Panc1 (cell line): ENCODE measurements at regions not wholly inside any gene's neighbourhood (a gene's known extent, or its start where the extent isn't known, plus 50 kb on each side); places are given as distances from the start of the nearest gene placed in this dataset.

ENCODE experiments used
- ATAC-seq: fragments of 200-7000 bp; cut with Tn5 transposase; 2 replicates; pipeline ENCODE4 v1.9.1; 2020; ENCODE audit warnings: mild to moderate bottlenecking, moderate library complexity
- BruUV-seq: library from RNA; stranded (reverse); fragments of 400-500 nt; replicated peaks from 2 replicates; lab custom pipeline; 2021; lab: Mats Ljungman, UMichigan
- CTCF ChIA-PET: fragments of 300-600 bp; sonication (Branson Sonifier 250); formaldehyde crosslinking; loops from one replicate; lab custom pipeline; 2022; ENCODE audit warnings: antibody characterized with exemption; lab: Charles Lee
- POLR2A ChIA-PET: fragments of 300-600 bp; sonication (Branson Sonifier 250); formaldehyde crosslinking; loops from one replicate; lab custom pipeline; 2022; ENCODE audit warnings: antibody characterized with exemption; lab: Charles Lee
- DNase-seq: peaks from one replicate; pipeline ENCODE4 v3.0.0-alpha.2; 2010; ENCODE audit warnings: low read depth, low spot score
- H3K27ac ChIP-seq: 2 replicates; pipeline ENCODE4 v1.5.1; 2011; ENCODE audit warnings: mild to moderate bottlenecking, low read length, inconsistent platforms
- H3K27me3 ChIP-seq: fragments of 200-500 bp; sonication (Bioruptor generic); 2 replicates; pipeline ENCODE4 v1.6.0; 2014; ENCODE audit warnings: low read length, inconsistent platforms; ENCODE audit not compliant: control insufficient read depth, insufficient read depth
- H3K36me3 ChIP-seq: fragments of 200-500 bp; sonication (Bioruptor generic); 2 replicates; pipeline ENCODE4 v1.5.1; 2014; ENCODE audit warnings: inconsistent platforms, mild to moderate bottlenecking, low read length, moderate library complexity; ENCODE audit not compliant: control insufficient read depth, insufficient read depth
- H3K4me1 ChIP-seq: 2 replicates; pipeline ENCODE4 v1.5.1; 2011; ENCODE audit warnings: inconsistent platforms, mild to moderate bottlenecking, low read length, moderate library complexity; ENCODE audit not compliant: control insufficient read depth, insufficient read depth
- H3K4me3 ChIP-seq, 2 experiments: 2 replicates each; pipeline ENCODE4 v1.5.1; 2011 to 2012; ENCODE audit warnings: low read depth in 2 of 2, low read length in 2 of 2, mild to moderate bottlenecking in 2 of 2, inconsistent platforms in 1 of 2, moderate library complexity in 1 of 2
- H3K9me3 ChIP-seq: fragments of 200-500 bp; sonication (Bioruptor generic); 2 replicates; pipeline ENCODE4 v1.5.1; 2014; ENCODE audit warnings: low read depth, mild to moderate bottlenecking, inconsistent platforms, low read length, moderate library complexity; ENCODE audit not compliant: control insufficient read depth, insufficient read depth
- POLR2AphosphoS5 ChIP-seq: IDR thresholded peaks from 2 replicates; pipeline ENCODE4 v1.6.1; 2012; ENCODE audit warnings: mild to moderate bottlenecking, low read depth, low read length, moderate library complexity
- SIN3A ChIP-seq: IDR thresholded peaks from 2 replicates; pipeline ENCODE4 v1.6.1; 2012; ENCODE audit warnings: low read depth, mild to moderate bottlenecking, low read length, moderate library complexity, borderline replicate concordance; ENCODE audit not compliant: insufficient read depth
- TCF7L2 ChIP-seq: IDR thresholded peaks from 2 replicates; pipeline ENCODE4 v1.6.1; 2011; ENCODE audit warnings: mild to moderate bottlenecking, low read depth, low read length, inconsistent platforms
- in situ Hi-C: cut with HindIII; loops from 2 replicates; pipeline ENCODE4 v1.10.0; 2016; ENCODE audit warnings: low sequenced_read_pairs, low pct_unique_long_range_greater_than_20kb
- intact Hi-C: fragments of 100-400 bp; cut with micrococcal nuclease; formaldehyde crosslinking; loops from one replicate; pipeline ENCODE4 v1.10.0; 2022; ENCODE audit not compliant: unreplicated experiment
- TF ChIP-seq, protein P1 (sequence below): fragments of 450-650 bp; IDR thresholded peaks from 2 replicates; pipeline ENCODE4 v1.5.1; 2017; ENCODE audit warnings: mild to moderate bottlenecking
- TF ChIP-seq, protein P2 (sequence below), 2 experiments: IDR thresholded peaks; 2 replicates each; pipeline ENCODE4 v1.6.1; 2011 to 2012; ENCODE audit warnings: low read depth in 2 of 2, control low read depth in 1 of 2, low read length in 1 of 2, mild to moderate bottlenecking in 1 of 2, moderate library complexity in 1 of 2; ENCODE audit not compliant: insufficient read depth in 1 of 2

DNA sequence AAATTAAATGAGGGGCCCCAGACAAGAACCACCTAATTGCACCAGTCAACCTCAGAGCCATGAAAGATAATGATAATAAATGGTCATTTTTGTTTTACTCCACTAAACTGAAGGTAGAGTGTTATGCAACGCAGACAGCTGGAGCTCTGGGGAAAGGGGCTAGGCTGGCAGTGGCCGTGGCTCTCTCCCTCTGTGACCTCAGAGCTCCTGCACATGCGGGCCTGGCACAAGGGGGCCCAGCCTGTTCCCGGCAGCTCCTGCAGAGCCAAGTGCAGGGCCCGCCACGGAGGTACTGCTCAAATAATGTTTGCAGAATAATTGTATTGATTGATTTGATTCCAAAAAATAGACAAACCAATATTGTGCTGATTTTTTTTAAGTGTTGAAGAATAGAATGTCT lies 109.5 kb downstream of the SALL1 start:
- Histone ChIP-seq H3K4me1 (no peaks in the 10 kb centered on the region), H3K9me3 (no peaks in the 10 kb centered on the region), H3K27me3 (no peaks in the 10 kb centered on the region), H3K36me3 (no peaks in the 10 kb centered on the region), H3K27ac (no peak overlapping the region), H3K4me3 (no peak overlapping the region)
- POLR2A ChIA-PET, result no interaction called here
- ATAC-seq (no peak), DNase-seq (no peak)
- BruUV-seq, result no TSS peak
- in situ Hi-C loops (no loop called here), intact Hi-C loops (loop anchor here (10.0 kb wide), 1 partner anchor 787 kb away; no protein-coding TSS in a partner anchor)
- CTCF ChIA-PET, result no interaction called here
- TF ChIP-seq, protein P1, sequence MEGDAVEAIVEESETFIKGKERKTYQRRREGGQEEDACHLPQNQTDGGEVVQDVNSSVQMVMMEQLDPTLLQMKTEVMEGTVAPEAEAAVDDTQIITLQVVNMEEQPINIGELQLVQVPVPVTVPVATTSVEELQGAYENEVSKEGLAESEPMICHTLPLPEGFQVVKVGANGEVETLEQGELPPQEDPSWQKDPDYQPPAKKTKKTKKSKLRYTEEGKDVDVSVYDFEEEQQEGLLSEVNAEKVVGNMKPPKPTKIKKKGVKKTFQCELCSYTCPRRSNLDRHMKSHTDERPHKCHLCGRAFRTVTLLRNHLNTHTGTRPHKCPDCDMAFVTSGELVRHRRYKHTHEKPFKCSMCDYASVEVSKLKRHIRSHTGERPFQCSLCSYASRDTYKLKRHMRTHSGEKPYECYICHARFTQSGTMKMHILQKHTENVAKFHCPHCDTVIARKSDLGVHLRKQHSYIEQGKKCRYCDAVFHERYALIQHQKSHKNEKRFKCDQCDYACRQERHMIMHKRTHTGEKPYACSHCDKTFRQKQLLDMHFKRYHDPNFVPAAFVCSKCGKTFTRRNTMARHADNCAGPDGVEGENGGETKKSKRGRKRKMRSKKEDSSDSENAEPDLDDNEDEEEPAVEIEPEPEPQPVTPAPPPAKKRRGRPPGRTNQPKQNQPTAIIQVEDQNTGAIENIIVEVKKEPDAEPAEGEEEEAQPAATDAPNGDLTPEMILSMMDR, result no peak

DNA sequence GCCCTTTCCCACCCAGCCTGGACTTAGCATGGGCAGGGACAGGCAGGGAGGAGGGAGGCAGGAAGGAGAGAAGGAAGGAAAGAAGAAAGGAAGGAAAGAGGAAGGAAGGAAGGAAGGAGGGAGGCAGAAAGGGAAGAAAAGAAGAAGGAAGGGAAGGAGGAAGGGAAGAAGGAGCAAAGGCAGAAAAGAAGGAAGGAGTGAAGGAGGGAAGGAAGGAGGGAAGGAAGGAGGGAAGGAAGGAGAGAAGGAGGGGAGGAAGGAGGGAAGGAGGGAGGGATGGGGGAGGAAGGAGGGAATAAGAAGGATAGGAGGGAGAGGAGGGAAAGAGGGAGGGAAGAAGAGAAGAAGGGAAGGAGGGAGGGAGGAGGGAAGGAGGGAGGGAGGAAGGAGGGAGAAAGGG lies 110.4 kb downstream of the SALL1 start:
- TF ChIP-seq POLR2AphosphoS5 (no peak), SIN3A (no peak), TCF7L2 (no peak)
- TF ChIP-seq, protein P2, sequence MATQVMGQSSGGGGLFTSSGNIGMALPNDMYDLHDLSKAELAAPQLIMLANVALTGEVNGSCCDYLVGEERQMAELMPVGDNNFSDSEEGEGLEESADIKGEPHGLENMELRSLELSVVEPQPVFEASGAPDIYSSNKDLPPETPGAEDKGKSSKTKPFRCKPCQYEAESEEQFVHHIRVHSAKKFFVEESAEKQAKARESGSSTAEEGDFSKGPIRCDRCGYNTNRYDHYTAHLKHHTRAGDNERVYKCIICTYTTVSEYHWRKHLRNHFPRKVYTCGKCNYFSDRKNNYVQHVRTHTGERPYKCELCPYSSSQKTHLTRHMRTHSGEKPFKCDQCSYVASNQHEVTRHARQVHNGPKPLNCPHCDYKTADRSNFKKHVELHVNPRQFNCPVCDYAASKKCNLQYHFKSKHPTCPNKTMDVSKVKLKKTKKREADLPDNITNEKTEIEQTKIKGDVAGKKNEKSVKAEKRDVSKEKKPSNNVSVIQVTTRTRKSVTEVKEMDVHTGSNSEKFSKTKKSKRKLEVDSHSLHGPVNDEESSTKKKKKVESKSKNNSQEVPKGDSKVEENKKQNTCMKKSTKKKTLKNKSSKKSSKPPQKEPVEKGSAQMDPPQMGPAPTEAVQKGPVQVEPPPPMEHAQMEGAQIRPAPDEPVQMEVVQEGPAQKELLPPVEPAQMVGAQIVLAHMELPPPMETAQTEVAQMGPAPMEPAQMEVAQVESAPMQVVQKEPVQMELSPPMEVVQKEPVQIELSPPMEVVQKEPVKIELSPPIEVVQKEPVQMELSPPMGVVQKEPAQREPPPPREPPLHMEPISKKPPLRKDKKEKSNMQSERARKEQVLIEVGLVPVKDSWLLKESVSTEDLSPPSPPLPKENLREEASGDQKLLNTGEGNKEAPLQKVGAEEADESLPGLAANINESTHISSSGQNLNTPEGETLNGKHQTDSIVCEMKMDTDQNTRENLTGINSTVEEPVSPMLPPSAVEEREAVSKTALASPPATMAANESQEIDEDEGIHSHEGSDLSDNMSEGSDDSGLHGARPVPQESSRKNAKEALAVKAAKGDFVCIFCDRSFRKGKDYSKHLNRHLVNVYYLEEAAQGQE (IDR thresholded peaks at IDR 0.05; ENCODE audit: insufficient read depth in 1 of 2, low read depth in 2 of 2, low read length in 1 of 2), result no peak
- TF ChIP-seq, protein P1, result no peak
- H3K36me3 ChIP-seq, result no peaks in the 10 kb centered on the region
- CTCF ChIA-PET, result no interaction called here
- no peaks in the 10 kb centered on the region for H3K27me3 ChIP-seq
- no peak overlapping the region for H3K27ac ChIP-seq
- H3K4me1 ChIP-seq, result no peaks in the 10 kb centered on the region
- ATAC-seq (no peak), DNase-seq (no peak)
- no TSS peak for BruUV-seq
- H3K4me3 ChIP-seq, result no peak overlapping the region
- POLR2A ChIA-PET, result no interaction called here
- in situ Hi-C loops (no loop called here), intact Hi-C loops (loop anchor here (10.0 kb wide), 1 partner anchor 786 kb away; no protein-coding TSS in a partner anchor)
- no peaks in the 10 kb centered on the region for H3K9me3 ChIP-seq
